Activated CD4-positive, alpha-beta T cell treated with anti-CD3 and anti-CD28 coated beads, Interleukin-2, Interleukin-4, amounts not matched to agents 100 ng/mL and 50 ng/mL, durations not matched to agents 16 hours and 8 hours (primary cell): ENCODE measurements at regions not wholly inside any gene's neighbourhood (a gene's known extent, or its start where the extent isn't known, plus 50 kb on each side); places are given as distances from the start of the nearest gene placed in this dataset.

Experiments
- DNase-seq: peaks from one replicate; pipeline ENCODE4 v3.0.0-alpha.2; 2020; ENCODE audit warnings: low spot score

GRCh38 chr4:102441978-102442911, 58.9 kb upstream of the NFKB1 start:
- DNase-seq = no peak

GRCh38 chr4:102444752-102445151, 56.4 kb upstream of the NFKB1 start:
- no peak for DNase-seq

- DNase-seq = no peak
Measured at GRCh38 chr4:102445213-102445612, 55.9 kb upstream of the NFKB1 start.

GRCh38 chr4:102447413-102447812, 53.7 kb upstream of the NFKB1 start:
- DNase-seq = no peak

GRCh38 chr4:102449751-102450352, 51.3 kb upstream of the NFKB1 start:
- peak; percentile 70 for DNase-seq

GRCh38 chr4:102451266-102451665, 49.9 kb upstream of the NFKB1 start:
- no peak for DNase-seq
